Mucosa of rectum (tissue), 2 donors: ENCODE measurements at regions not wholly inside any gene's neighbourhood (a gene's known extent, or its start where the extent isn't known, plus 50 kb on each side); places are given as distances from the start of the nearest gene placed in this dataset.

Experiments
- H3K27ac ChIP-seq, 2 donors: one replicate each; pipeline ENCODE4 v1.7.0; 2013; ENCODE audit warnings: inconsistent platforms in 2 of 2, low read depth in 2 of 2, low read length in 2 of 2
- H3K27me3 ChIP-seq, 2 donors: one replicate each; pipeline ENCODE4 v1.7.0; 2013; ENCODE audit warnings: low read length in 2 of 2; ENCODE audit not compliant: control insufficient read depth in 2 of 2, insufficient read depth in 2 of 2
- H3K36me3 ChIP-seq, 2 donors: one replicate each; pipeline ENCODE4 v1.7.0; 2013; ENCODE audit warnings: low read length in 2 of 2; ENCODE audit not compliant: control insufficient read depth in 2 of 2, insufficient read depth in 2 of 2
- H3K4me1 ChIP-seq, 2 donors: one replicate each; pipeline ENCODE4 v1.7.0; 2013; ENCODE audit warnings: low read length in 2 of 2, mild to moderate bottlenecking in 1 of 2; ENCODE audit not compliant: control insufficient read depth in 2 of 2, insufficient read depth in 2 of 2
- H3K4me3 ChIP-seq, 2 donors: one replicate each; pipeline ENCODE4 v1.7.0; 2013; ENCODE audit warnings: low read length in 2 of 2
- H3K9ac ChIP-seq, 2 donors: one replicate each; pipeline ENCODE4 v1.7.0; 2013; ENCODE audit warnings: low read length in 2 of 2, low read depth in 1 of 2, mild to moderate bottlenecking in 1 of 2
- H3K9me3 ChIP-seq, 2 donors: one replicate each; pipeline ENCODE4 v1.7.0; 2013; ENCODE audit warnings: low read length in 2 of 2; ENCODE audit not compliant: control insufficient read depth in 2 of 2
- donor health status: healthy.
- donor health status: Normal muscosa, but diverticular disease.

- Histone ChIP-seq H3K9ac (no peak overlapping the region), H3K4me1 (peaks cover 0 to 2% of the 10 kb centered on the region in 2 donors), H3K27ac (no peak overlapping the region), H3K27me3 (no peaks in the 10 kb centered on the region), H3K36me3 (no peaks in the 10 kb centered on the region), H3K4me3 (no peak overlapping the region), H3K9me3 (no peaks in the 10 kb centered on the region)
These were observed 699.2 kb downstream of the DOK5 start for GRCh38 chr20:55174635-55175034.

GRCh38 chr20:55174172-55174571, 698.8 kb downstream of the DOK5 start:
- no peak overlapping the region for H3K27ac ChIP-seq
- H3K4me3 ChIP-seq, result no peak overlapping the region
- peaks cover 0 to 2% of the 10 kb centered on the region in 2 donors for H3K4me1 ChIP-seq
- no peaks in the 10 kb centered on the region for H3K9me3 ChIP-seq
- H3K9ac ChIP-seq, result no peak overlapping the region
- H3K27me3 ChIP-seq, result no peaks in the 10 kb centered on the region
- no peaks in the 10 kb centered on the region for H3K36me3 ChIP-seq

- Histone ChIP-seq H3K27ac (no peak overlapping the region), H3K9ac (no peak overlapping the region), H3K36me3 (no peaks in the 10 kb centered on the region), H3K4me1 (peaks cover 0 to 2% of the 10 kb centered on the region in 2 donors), H3K27me3 (no peaks in the 10 kb centered on the region), H3K4me3 (no peak overlapping the region), H3K9me3 (no peaks in the 10 kb centered on the region)
These were observed 698.2 kb downstream of the DOK5 start for GRCh38 chr20:55173601-55174000.

GRCh38 chr20:55172310-55173002, 697.1 kb downstream of the DOK5 start:
- Histone ChIP-seq H3K4me3 (no peak overlapping the region), H3K9me3 (no peaks in the 10 kb centered on the region), H3K27me3 (no peaks in the 10 kb centered on the region), H3K9ac (no peak overlapping the region), H3K36me3 (no peaks in the 10 kb centered on the region), H3K4me1 (peaks cover 0 to 2% of the 10 kb centered on the region in 2 donors), H3K27ac (no peak overlapping the region)

GRCh38 chr20:55166063-55166462, 690.7 kb downstream of the DOK5 start:
- Histone ChIP-seq H3K4me3 (no peak overlapping the region), H3K27me3 (no peaks in the 10 kb centered on the region), H3K9ac (no peak overlapping the region), H3K9me3 (no peaks in the 10 kb centered on the region), H3K27ac (no peak overlapping the region), H3K4me1 (no peaks in the 10 kb centered on the region), H3K36me3 (no peaks in the 10 kb centered on the region)

- Histone ChIP-seq H3K36me3 (no peaks in the 10 kb centered on the region), H3K27ac (no peak overlapping the region), H3K9me3 (no peaks in the 10 kb centered on the region), H3K9ac (no peak overlapping the region), H3K4me3 (no peak overlapping the region), H3K4me1 (no peaks in the 10 kb centered on the region), H3K27me3 (no peaks in the 10 kb centered on the region)
These were observed 685.6 kb downstream of the DOK5 start for GRCh38 chr20:55160996-55161395.

- Histone ChIP-seq H3K9me3 (no peaks in the 10 kb centered on the region), H3K36me3 (no peaks in the 10 kb centered on the region), H3K27me3 (no peaks in the 10 kb centered on the region), H3K27ac (no peak overlapping the region), H3K4me1 (no peaks in the 10 kb centered on the region), H3K4me3 (no peak overlapping the region), H3K9ac (no peak overlapping the region)
These were observed 684.6 kb downstream of the DOK5 start for GRCh38 chr20:55160037-55160436.

- Histone ChIP-seq H3K36me3 (no peaks in the 10 kb centered on the region), H3K9me3 (no peaks in the 10 kb centered on the region), H3K9ac (no peak overlapping the region), H3K4me3 (no peak overlapping the region), H3K27me3 (no peaks in the 10 kb centered on the region), H3K4me1 (no peaks in the 10 kb centered on the region), H3K27ac (no peak overlapping the region)
These were observed 683.8 kb downstream of the DOK5 start for GRCh38 chr20:55159230-55159629.

- Histone ChIP-seq H3K9ac (no peak overlapping the region), H3K4me1 (no peaks in the 10 kb centered on the region), H3K27me3 (no peaks in the 10 kb centered on the region), H3K27ac (no peak overlapping the region), H3K36me3 (no peaks in the 10 kb centered on the region), H3K4me3 (no peak overlapping the region), H3K9me3 (no peaks in the 10 kb centered on the region)
These were observed 683.1 kb downstream of the DOK5 start for GRCh38 chr20:55158446-55158845.

GRCh38 chr20:55155360-55155759, 680.0 kb downstream of the DOK5 start:
- Histone ChIP-seq H3K27ac (no peak overlapping the region), H3K9ac (no peak overlapping the region)

More at GRCh38 chr20:55155360-55155759, 680.0 kb downstream of the DOK5 start:
- H3K27me3 ChIP-seq, result no peaks in the 10 kb centered on the region
- no peaks in the 10 kb centered on the region for H3K4me1 ChIP-seq
- no peaks in the 10 kb centered on the region for H3K9me3 ChIP-seq
- no peaks in the 10 kb centered on the region for H3K36me3 ChIP-seq
- H3K4me3 ChIP-seq, result no peak overlapping the region
